Tibial nerve (tissue), 4 donors: ENCODE measurements at regions not wholly inside any gene's neighbourhood (a gene's known extent, or its start where the extent isn't known, plus 50 kb on each side); places are given as distances from the start of the nearest gene placed in this dataset.
"Not testable (repeated sequence)": the region's sequence is repeated elsewhere in the genome, so short reads cannot be mapped to it uniquely, and the experiment has no call there.

Experiments
- DNase-seq, 2 donors: peaks; one replicate each; pipeline ENCODE4 v3.0.0-alpha.2; 2019; ENCODE audit warnings: low spot score in 2 of 2
- H3K27ac ChIP-seq, 4 donors: fragments of 200-600 bp; sonication (generic) in 3 of 4; one replicate each; pipeline ENCODE4 v1.5.1; 2017 to 2019; ENCODE audit warnings: mild to moderate bottlenecking in 1 of 4
- H3K27me3 ChIP-seq, 2 donors: fragments of 200-600 bp; sonication (generic) in 1 of 2; one replicate each; pipeline versions ENCODE4 v1.5.1 to v1.6.0; 2017 to 2019
- H3K36me3 ChIP-seq, 3 donors: fragments of 200-600 bp; sonication (generic); one replicate each; pipeline ENCODE4 v1.5.1; 2018 to 2019
- H3K4me1 ChIP-seq, 4 donors: fragments of 200-600 bp; sonication (generic) in 3 of 4; one replicate each; pipeline ENCODE4 v1.5.1; 2017 to 2019
- H3K4me3 ChIP-seq, 4 donors: fragments of 200-600 bp; sonication (generic) in 3 of 4; one replicate each; pipeline ENCODE4 v1.5.1; 2017 to 2019; ENCODE audit warnings: mild to moderate bottlenecking in 1 of 4, moderate library complexity in 1 of 4
- H3K9me3 ChIP-seq, 4 donors: fragments of 200-600 bp; sonication (generic) in 3 of 4; one replicate each; pipeline ENCODE4 v1.5.1; 2017 to 2019
- EP300 ChIP-seq, 2 donors: sonication (generic); formaldehyde crosslinking; IDR thresholded peaks; one replicate each; pipeline ENCODE4 v1.6.1; 2017; ENCODE audit warnings: antibody characterized with exemption in 2 of 2, mild to moderate bottlenecking in 1 of 2
- POLR2A ChIP-seq, 2 donors: fragments of 450-650 bp; IDR thresholded peaks; one replicate each; pipeline ENCODE4 v1.6.1; 2017; ENCODE audit warnings: antibody characterized with exemption in 2 of 2, mild to moderate bottlenecking in 2 of 2, moderate library complexity in 2 of 2
- whole genome bisulfite sequencing, 2 donors: methylation state at CpG; one replicate each; pipeline ENCODE4 v1.1.5; 2018; 5-methylcytosine and 5-hydroxymethylcytosine counted together
- TF ChIP-seq, protein P1 (sequence below), 5 experiments: fragments of 200-600 bp in 3 of 5; fragments of 450-650 bp in 2 of 5; sonication (generic) in 3 of 5; IDR thresholded peaks; one replicate each; pipeline ENCODE4 v1.5.1; 2016 to 2019; ENCODE audit warnings: antibody characterized with exemption in 5 of 5, mild to moderate bottlenecking in 3 of 5, moderate library complexity in 2 of 5

DNA sequence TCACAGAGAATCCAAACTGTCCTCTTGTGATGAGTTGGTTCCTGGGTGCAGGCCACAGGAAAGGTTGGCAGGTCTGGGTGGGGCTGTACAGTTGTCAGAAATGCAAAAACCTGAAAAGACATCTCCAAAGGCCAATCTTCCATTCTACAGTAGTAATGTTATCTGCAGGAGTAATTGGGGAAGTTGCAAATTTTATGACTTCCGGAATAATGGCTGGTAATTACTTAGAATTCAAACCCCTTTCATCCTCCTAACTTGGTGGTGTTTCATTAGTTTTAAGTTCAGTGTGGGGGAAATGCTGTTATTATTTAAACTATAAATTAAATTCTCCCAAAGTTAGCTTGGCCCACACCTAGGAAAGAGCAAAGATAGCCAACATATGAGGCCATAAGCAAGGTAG lies 64.7 kb upstream of the FAT3 start:
- Histone ChIP-seq H3K9me3 (no peaks in the 10 kb centered on the region), H3K4me1 (no peaks in the 10 kb centered on the region), H3K27ac (no peak overlapping the region), H3K27me3 (no peaks in the 10 kb centered on the region), H3K36me3 (no peaks in the 10 kb centered on the region), H3K4me3 (no peak overlapping the region)
- DNase-seq, result no peak
- WGBS, 2 donors, result 89 to 94% methylated on average over 1 of the region's 1 CpG
- TF ChIP-seq POLR2A (IDR thresholded peaks at IDR 0.05) (no peak), EP300 (IDR thresholded peaks at IDR 0.05) (no peak)
- TF ChIP-seq, protein P1, sequence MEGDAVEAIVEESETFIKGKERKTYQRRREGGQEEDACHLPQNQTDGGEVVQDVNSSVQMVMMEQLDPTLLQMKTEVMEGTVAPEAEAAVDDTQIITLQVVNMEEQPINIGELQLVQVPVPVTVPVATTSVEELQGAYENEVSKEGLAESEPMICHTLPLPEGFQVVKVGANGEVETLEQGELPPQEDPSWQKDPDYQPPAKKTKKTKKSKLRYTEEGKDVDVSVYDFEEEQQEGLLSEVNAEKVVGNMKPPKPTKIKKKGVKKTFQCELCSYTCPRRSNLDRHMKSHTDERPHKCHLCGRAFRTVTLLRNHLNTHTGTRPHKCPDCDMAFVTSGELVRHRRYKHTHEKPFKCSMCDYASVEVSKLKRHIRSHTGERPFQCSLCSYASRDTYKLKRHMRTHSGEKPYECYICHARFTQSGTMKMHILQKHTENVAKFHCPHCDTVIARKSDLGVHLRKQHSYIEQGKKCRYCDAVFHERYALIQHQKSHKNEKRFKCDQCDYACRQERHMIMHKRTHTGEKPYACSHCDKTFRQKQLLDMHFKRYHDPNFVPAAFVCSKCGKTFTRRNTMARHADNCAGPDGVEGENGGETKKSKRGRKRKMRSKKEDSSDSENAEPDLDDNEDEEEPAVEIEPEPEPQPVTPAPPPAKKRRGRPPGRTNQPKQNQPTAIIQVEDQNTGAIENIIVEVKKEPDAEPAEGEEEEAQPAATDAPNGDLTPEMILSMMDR (IDR thresholded peaks at IDR 0.05), result no peak

DNA sequence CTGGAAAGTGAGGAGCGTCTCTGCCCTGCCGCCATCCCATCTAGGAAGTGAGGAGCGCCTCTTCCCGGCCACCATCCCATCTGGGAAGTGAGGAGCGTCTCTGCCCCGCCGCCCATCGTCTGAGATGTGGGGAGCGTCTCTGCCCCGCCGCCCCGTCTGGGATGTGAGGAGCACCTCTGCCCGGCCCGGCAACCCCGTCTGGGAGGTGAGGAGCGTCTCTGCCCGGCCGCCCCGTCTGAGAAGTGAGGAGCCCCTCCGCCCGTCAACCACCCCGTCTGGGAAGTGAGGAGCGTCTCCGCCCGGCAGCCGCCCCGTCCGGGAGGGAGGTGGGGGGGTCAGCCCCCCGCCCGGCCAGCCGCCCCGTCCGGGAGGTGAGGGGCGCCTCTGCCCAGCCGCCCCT lies 67.2 kb upstream of the FAT3 start:
- H3K4me1 ChIP-seq, H3K4me3 ChIP-seq, H3K27me3 ChIP-seq, H3K9me3 ChIP-seq, H3K27ac ChIP-seq, H3K36me3 ChIP-seq, DNase-seq: not testable (repeated sequence)
- 93 to 94% methylated on average over 29 to 33 of the region's 35 CpGs for WGBS, 2 donors

DNA sequence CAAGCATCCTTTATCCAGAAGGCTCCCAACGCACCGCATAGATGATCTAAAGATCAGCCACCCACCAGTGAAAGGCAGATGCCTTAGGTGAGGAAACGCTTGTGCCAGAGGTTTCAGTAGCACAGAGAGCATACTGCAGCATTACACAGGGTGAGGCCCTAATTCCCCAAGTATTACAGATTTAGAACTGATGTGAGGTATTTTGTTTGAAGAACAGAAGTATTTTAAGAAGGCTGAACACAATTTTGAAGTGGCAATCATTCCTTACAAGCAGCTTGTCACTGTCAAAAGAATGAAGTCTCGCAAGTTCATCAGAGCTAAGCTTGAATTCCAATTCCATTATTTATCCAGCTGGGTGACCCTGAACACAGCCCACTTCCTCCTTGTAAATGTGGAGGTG lies 70.0 kb upstream of the FAT3 start:
- no peak overlapping the region for H3K27ac ChIP-seq
- H3K9me3 ChIP-seq, result no peaks in the 10 kb centered on the region
- no peak for TF ChIP-seq EP300 (IDR thresholded peaks at IDR 0.05)
- TF ChIP-seq, protein P1 (IDR thresholded peaks at IDR 0.05), result no peak
- TF ChIP-seq POLR2A (IDR thresholded peaks at IDR 0.05), result no peak
- H3K4me1 ChIP-seq, result no peaks in the 10 kb centered on the region
- 59 to 68% methylated on average over 4 of the region's 4 CpGs for WGBS, 2 donors
- no peaks in the 10 kb centered on the region for H3K27me3 ChIP-seq
- DNase-seq, result no peak
- no peaks in the 10 kb centered on the region for H3K36me3 ChIP-seq
- H3K4me3 ChIP-seq, result no peak overlapping the region

DNA sequence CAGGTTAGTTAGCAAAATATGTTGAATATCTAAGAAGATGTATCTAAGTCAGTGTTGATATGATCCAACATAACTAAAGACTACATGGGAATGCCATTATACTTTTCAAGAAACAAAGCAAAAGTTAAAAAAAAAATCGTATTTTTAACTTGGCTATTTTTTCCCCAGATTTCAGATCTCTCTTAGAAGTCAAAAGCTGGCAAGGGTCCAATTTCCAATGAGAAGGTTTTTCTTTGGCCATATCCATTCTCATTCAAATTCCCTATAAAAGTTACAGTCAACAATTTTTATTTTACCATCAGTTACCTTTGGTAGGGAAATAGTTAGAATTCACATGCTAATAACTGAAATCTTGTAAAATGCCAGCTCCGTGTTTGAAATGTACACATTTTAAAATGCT lies 70.5 kb upstream of the FAT3 start:
- WGBS, 2 donors, result 37 to 51% methylated on average over 2 of the region's 2 CpGs
- Histone ChIP-seq H3K4me1 (no peaks in the 10 kb centered on the region), H3K36me3 (no peaks in the 10 kb centered on the region), H3K27ac (no peak overlapping the region), H3K27me3 (no peaks in the 10 kb centered on the region), H3K9me3 (no peaks in the 10 kb centered on the region), H3K4me3 (no peak overlapping the region)
- no peak for TF ChIP-seq POLR2A (IDR thresholded peaks at IDR 0.05)
- no peak for TF ChIP-seq EP300 (IDR thresholded peaks at IDR 0.05)
- TF ChIP-seq, protein P1 (IDR thresholded peaks at IDR 0.05), result no peak
- DNase-seq, result no peak

DNA sequence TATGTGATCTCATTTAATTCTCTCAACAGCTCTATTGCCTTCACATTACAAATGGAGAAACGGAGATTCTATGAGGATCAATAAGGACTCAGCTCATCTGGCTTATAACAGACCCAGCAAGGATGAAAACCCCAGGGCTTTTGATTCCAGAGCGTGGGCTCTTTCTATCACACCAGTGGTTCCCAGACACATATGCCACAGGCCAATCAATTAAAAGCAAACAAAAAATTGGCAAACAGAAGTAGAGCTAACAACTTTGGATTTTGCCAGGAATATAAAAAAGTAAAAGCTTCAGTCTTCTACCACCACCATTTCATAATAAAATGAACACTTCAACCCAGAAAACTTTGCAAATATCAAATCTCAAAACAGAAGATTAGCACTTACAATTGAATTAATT lies 71.1 kb upstream of the FAT3 start:
- DNase-seq, result no peak
- Histone ChIP-seq H3K4me3 (no peak overlapping the region), H3K36me3 (no peaks in the 10 kb centered on the region), H3K27me3 (no peaks in the 10 kb centered on the region), H3K27ac (no peak overlapping the region), H3K9me3 (no peaks in the 10 kb centered on the region), H3K4me1 (no peaks in the 10 kb centered on the region)
- TF ChIP-seq, protein P1 (IDR thresholded peaks at IDR 0.05), result no peak
- TF ChIP-seq EP300 (IDR thresholded peaks at IDR 0.05) (no peak), POLR2A (IDR thresholded peaks at IDR 0.05) (no peak)
- 85% methylated on average over 2 of the region's 2 CpGs for WGBS, 2 donors

DNA sequence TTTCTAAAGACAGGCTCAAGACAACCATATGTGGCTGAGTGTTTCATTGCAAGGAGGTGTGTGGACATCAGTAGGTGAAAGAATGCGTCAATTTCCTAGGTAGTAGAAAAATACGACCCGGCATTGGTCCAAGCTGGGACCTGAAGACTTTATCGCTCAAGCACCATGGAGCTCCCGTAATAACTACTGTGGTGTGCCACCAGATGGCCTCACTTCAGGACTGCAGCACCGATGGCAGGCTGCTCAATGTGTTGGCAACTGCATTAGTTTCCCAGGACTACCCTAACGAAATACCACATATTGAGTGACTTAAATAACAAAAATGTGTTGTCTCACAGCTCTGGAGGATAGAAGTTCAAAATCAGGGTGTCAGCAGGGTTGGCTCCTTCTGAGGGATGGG lies 72.4 kb upstream of the FAT3 start:
- no peak for DNase-seq
- 68 to 71% methylated on average over 7 of the region's 7 CpGs for WGBS, 2 donors
- Histone ChIP-seq H3K4me3 (no peak overlapping the region), H3K27me3 (no peaks in the 10 kb centered on the region), H3K9me3 (no peaks in the 10 kb centered on the region), H3K4me1 (no peaks in the 10 kb centered on the region), H3K27ac (no peak overlapping the region), H3K36me3 (no peaks in the 10 kb centered on the region)
- TF ChIP-seq, protein P1 (IDR thresholded peaks at IDR 0.05), result no peak
- no peak for TF ChIP-seq POLR2A (IDR thresholded peaks at IDR 0.05)
- no peak for TF ChIP-seq EP300 (IDR thresholded peaks at IDR 0.05)
